ENCODE measurements at regions not wholly inside any gene's neighbourhood (a gene's known extent, or its start where the extent isn't known, plus 50 kb on each side); places are given as distances from the start of the nearest gene placed in this dataset.

DNA sequence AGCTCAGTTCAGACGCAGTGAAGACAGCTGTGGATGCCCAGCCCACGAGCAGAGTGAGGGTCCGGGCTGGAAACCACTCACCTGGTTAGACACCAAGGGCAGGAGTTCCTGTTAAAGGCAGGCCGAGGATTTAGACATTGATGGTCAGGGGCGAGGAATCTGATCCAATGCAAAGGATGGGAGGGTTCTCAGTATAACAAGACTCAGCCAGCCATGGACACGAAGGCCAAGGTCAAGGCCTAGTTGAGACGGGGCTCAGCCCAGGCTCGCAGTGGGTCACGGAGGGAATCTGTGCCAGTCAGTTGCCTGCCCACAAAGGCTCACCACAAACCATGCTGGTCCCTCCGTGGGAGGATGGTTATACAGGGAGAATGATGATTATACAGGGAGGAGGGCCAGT, 63.3 kb upstream of the FCN1 start:
- no peak for DNase-seq (ENCODE audit: low read depth)
- TF ChIP-seq, protein P1, sequence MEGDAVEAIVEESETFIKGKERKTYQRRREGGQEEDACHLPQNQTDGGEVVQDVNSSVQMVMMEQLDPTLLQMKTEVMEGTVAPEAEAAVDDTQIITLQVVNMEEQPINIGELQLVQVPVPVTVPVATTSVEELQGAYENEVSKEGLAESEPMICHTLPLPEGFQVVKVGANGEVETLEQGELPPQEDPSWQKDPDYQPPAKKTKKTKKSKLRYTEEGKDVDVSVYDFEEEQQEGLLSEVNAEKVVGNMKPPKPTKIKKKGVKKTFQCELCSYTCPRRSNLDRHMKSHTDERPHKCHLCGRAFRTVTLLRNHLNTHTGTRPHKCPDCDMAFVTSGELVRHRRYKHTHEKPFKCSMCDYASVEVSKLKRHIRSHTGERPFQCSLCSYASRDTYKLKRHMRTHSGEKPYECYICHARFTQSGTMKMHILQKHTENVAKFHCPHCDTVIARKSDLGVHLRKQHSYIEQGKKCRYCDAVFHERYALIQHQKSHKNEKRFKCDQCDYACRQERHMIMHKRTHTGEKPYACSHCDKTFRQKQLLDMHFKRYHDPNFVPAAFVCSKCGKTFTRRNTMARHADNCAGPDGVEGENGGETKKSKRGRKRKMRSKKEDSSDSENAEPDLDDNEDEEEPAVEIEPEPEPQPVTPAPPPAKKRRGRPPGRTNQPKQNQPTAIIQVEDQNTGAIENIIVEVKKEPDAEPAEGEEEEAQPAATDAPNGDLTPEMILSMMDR (IDR thresholded peaks at IDR 0.05; ENCODE audit: insufficient read depth, low read depth, low read length, missing control alignments) = no peak
- no peak overlapping the region for H3K4me3 ChIP-seq (ENCODE audit: low read length)

GRCh38 chr9:134981829-134982228, 64.1 kb upstream of the FCN1 start:
- TF ChIP-seq, protein P1 (IDR thresholded peaks at IDR 0.05; ENCODE audit: insufficient read depth, low read depth, low read length, missing control alignments) = no peak
- DNase-seq (ENCODE audit: low read depth) = no peak
- no peak overlapping the region for H3K4me3 ChIP-seq (ENCODE audit: low read length)

GRCh38 chr9:134982311-134982710, 64.6 kb upstream of the FCN1 start:
- no peak for DNase-seq (ENCODE audit: low read depth)
- no peak overlapping the region for H3K4me3 ChIP-seq (ENCODE audit: low read length)
- TF ChIP-seq, protein P1 (IDR thresholded peaks at IDR 0.05; ENCODE audit: insufficient read depth, low read depth, low read length, missing control alignments) = no peak

DNA sequence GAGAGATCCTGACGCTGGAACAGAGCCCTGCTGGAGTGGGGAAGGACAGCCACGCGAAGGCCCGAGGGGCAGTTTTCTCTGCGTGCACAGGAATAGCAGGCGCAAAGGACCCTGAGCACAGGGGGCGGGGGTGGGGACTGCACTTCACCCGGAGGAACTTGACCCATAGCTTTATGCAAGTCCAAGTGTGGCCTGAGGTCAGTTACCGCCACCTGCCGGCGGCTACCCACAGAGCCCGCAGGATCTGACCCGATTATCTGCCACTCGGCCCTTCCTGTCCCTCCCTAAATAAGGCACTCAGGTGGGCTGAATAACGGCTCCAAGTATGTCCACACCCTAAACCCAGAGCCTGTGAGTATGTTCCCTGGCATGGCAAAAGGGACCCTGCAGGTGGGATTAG, 65.4 kb upstream of the FCN1 start:
- TF ChIP-seq, protein P1 (IDR thresholded peaks at IDR 0.05; ENCODE audit: insufficient read depth, low read depth, low read length, missing control alignments) = no peak
- no peak for DNase-seq (ENCODE audit: low read depth)
- H3K4me3 ChIP-seq (ENCODE audit: low read length) = no peak overlapping the region

- TF ChIP-seq, protein P1 (IDR thresholded peaks at IDR 0.05; ENCODE audit: insufficient read depth, low read depth, low read length, missing control alignments) = no peak
- H3K4me3 ChIP-seq (ENCODE audit: low read length) = no peak overlapping the region
- DNase-seq (ENCODE audit: low read depth) = no peak
Observed at GRCh38 chr9:134983506-134984371, 66.0 kb upstream of the FCN1 start.

DNA sequence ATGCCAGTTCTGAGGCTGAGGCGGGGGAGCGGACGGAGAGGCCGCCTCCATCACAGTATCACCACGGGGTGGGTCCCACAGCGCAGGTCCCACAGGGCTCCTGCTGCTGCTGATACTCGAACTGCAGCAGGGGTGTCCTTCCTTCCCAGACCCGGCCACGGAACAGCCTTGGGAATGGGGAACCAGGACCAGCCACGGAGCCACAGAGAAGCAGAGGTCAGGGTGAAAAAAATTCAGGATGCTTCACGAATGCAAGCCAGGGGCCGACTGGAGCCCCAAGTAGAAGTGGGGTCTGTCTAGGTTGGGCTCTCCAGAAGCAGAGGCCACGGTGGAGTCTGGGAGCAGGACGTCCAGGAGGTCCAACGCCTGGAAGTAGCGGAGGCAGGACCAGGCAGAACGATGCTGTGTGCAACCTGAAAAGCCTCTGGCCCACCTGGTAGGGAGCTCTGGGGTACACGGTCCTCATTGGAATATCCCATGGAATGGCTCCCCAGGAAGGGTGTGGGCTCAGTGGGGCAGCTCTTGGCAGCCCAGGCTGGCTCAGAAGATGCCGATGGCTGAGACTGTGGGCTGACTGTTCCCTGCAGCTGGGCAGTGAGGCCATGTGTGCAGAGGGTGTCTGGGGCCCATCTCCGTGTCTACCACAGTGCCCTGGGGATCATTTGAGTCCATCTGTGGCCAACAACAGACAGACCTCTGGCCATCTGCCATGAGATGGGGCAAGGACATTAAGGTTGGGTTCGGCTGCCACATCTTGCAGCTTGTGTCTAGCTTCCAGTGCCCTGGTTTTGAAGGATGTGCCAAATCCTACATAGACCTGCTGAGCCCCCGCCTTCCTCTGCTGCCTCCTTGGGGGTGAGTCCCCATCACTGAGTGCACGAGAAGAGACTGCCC, 66.9 kb upstream of the FCN1 start:
- H3K4me3 ChIP-seq (ENCODE audit: low read length) = no peak overlapping the region
- no peak for DNase-seq (ENCODE audit: low read depth)
- TF ChIP-seq, protein P1 (IDR thresholded peaks at IDR 0.05; ENCODE audit: insufficient read depth, low read depth, low read length, missing control alignments) = no peak
